Gastroesophageal sphincter (tissue), 3 donors: ENCODE measurements at regions not wholly inside any gene's neighbourhood (a gene's known extent, or its start where the extent isn't known, plus 50 kb on each side); places are given as distances from the start of the nearest gene placed in this dataset.

ENCODE experiments used
- EP300 ChIP-seq: sonication (generic); formaldehyde crosslinking; IDR thresholded peaks from one replicate; pipeline ENCODE4 v1.6.1; 2017; ENCODE audit warnings: antibody characterized with exemption, mild to moderate bottlenecking
- POLR2A ChIP-seq, 2 donors: fragments of 450-650 bp; IDR thresholded peaks; one replicate each; pipeline ENCODE4 v1.6.1; 2017; ENCODE audit warnings: antibody characterized with exemption in 2 of 2, mild to moderate bottlenecking in 2 of 2, moderate library complexity in 1 of 2
- POLR2AphosphoS5 ChIP-seq: sonication (generic); formaldehyde crosslinking; IDR thresholded peaks from one replicate; pipeline ENCODE4 v1.6.1; 2017; ENCODE audit warnings: antibody characterized with exemption
- TF ChIP-seq, protein P1 (sequence below), 4 experiments: fragments of 200-600 bp in 2 of 4; fragments of 450-650 bp in 2 of 4; sonication (generic) in 1 of 4; IDR thresholded peaks; one replicate each; pipeline ENCODE4 v1.5.1; 2017 to 2019; ENCODE audit warnings: antibody characterized with exemption in 4 of 4, mild to moderate bottlenecking in 2 of 4, moderate library complexity in 2 of 4

DNA sequence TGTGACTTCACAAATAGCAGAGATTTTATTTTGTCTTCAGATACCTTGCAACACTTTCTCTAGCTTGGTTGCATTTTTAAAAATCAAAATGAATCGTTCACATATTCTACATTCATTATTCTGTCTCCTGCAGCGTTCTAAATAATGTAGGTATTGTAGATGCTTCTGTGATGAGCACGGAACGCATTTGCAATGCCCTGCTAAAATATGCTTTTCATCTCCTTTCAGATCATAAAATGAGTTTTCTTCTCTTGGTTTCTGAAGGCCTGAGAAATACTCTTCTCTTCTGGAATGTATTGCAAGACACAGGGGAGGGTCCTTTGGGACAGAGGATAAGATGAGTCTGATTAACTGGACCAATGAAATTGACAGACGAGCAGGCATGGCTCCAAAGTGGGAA is 390.7 kb downstream of the PREX1 start:
- TF ChIP-seq, protein P1, sequence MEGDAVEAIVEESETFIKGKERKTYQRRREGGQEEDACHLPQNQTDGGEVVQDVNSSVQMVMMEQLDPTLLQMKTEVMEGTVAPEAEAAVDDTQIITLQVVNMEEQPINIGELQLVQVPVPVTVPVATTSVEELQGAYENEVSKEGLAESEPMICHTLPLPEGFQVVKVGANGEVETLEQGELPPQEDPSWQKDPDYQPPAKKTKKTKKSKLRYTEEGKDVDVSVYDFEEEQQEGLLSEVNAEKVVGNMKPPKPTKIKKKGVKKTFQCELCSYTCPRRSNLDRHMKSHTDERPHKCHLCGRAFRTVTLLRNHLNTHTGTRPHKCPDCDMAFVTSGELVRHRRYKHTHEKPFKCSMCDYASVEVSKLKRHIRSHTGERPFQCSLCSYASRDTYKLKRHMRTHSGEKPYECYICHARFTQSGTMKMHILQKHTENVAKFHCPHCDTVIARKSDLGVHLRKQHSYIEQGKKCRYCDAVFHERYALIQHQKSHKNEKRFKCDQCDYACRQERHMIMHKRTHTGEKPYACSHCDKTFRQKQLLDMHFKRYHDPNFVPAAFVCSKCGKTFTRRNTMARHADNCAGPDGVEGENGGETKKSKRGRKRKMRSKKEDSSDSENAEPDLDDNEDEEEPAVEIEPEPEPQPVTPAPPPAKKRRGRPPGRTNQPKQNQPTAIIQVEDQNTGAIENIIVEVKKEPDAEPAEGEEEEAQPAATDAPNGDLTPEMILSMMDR (IDR thresholded peaks at IDR 0.05), result no peak
- TF ChIP-seq POLR2A (IDR thresholded peaks at IDR 0.05) (no peak), EP300 (no peak), POLR2AphosphoS5 (no peak)
